Thoracic aorta (tissue), 2 donors: ENCODE measurements at regions not wholly inside any gene's neighbourhood (a gene's known extent, or its start where the extent isn't known, plus 50 kb on each side); places are given as distances from the start of the nearest gene placed in this dataset.

Source experiments
- ATAC-seq: fragments of 150-250 bp; one replicate; pipeline ENCODE4 v1.8.0; 2017; ENCODE audit warnings: low read depth; ENCODE audit not compliant: insufficient number of reproducible peaks, low FRiP score
- DNase-seq: peaks from one replicate; pipeline ENCODE4 v3.0.0-alpha.2; 2020; ENCODE audit warnings: low spot score
- H3K27ac ChIP-seq, 2 donors: fragments of 200-600 bp; sonication (generic); 1 replicate in 1 of 2; 2 replicates in 1 of 2; pipeline ENCODE4 v1.5.1; 2016; ENCODE audit warnings: mild to moderate bottlenecking in 2 of 2, moderate library complexity in 2 of 2
- H3K27me3 ChIP-seq: fragments of 200-600 bp; sonication (generic); replicated peaks from 2 replicates; pipeline ENCODE4 v1.6.0; 2016; ENCODE audit warnings: mild to moderate bottlenecking; ENCODE audit not compliant: insufficient read depth
- H3K36me3 ChIP-seq: fragments of 200-600 bp; sonication (generic); one replicate; pipeline ENCODE4 v1.5.1; 2016
- H3K4me1 ChIP-seq, 2 donors: fragments of 200-600 bp; sonication (generic); 1 replicate in 1 of 2; 2 replicates in 1 of 2; pipeline versions ENCODE4 v1.5.1 to v1.6.0; 2016; ENCODE audit warnings: low read depth in 2 of 2, mild to moderate bottlenecking in 1 of 2; ENCODE audit not compliant: control insufficient read depth in 1 of 2
- H3K4me3 ChIP-seq: fragments of 200-600 bp; sonication (generic); 2 replicates; pipeline ENCODE4 v1.5.1; 2016; ENCODE audit warnings: mild to moderate bottlenecking
- H3K9me3 ChIP-seq: fragments of 200-600 bp; sonication (generic); 2 replicates; pipeline ENCODE4 v1.5.1; 2016
- TF ChIP-seq, protein P1 (sequence below): fragments of 200-600 bp; sonication (generic); IDR thresholded peaks from one replicate; pipeline ENCODE4 v1.5.1; 2019; ENCODE audit warnings: antibody characterized with exemption

DNA sequence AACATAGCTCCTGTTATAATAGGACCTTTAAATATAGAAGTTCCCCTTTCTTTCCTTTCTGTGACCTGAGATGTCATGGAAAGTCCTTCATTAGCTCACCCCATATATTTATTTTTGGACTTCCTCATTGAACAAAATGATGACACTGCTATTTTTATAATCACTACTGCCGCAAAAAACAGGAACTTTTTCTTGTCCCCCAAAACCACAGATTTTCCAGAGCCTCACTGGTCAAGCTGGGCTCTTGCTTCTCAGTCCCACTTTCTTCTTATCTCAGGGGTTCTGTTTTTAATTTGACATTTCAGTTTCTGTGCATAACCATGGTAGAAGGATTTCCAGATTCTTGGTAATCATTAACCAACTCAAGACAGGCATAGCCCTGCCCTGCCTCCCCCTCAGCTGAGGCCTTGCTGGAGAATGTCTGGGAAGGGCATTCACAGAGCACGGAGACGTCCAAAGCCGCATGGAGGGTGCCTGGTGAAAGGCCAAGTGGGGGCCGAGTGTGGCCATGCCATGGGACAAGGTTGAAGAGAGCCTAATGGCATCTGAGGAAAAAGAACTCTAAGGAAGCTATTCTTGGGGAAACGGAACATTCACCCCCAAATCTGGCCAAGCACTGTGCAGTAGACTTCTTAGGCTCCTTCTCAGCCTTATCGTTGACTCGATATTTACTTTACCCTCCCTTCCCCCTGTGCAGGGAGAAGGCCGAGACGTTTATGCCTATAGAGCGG, 73.7 kb downstream of the EDN1 start:
- DNase-seq (no peak), ATAC-seq (no peak)
- TF ChIP-seq, protein P1, sequence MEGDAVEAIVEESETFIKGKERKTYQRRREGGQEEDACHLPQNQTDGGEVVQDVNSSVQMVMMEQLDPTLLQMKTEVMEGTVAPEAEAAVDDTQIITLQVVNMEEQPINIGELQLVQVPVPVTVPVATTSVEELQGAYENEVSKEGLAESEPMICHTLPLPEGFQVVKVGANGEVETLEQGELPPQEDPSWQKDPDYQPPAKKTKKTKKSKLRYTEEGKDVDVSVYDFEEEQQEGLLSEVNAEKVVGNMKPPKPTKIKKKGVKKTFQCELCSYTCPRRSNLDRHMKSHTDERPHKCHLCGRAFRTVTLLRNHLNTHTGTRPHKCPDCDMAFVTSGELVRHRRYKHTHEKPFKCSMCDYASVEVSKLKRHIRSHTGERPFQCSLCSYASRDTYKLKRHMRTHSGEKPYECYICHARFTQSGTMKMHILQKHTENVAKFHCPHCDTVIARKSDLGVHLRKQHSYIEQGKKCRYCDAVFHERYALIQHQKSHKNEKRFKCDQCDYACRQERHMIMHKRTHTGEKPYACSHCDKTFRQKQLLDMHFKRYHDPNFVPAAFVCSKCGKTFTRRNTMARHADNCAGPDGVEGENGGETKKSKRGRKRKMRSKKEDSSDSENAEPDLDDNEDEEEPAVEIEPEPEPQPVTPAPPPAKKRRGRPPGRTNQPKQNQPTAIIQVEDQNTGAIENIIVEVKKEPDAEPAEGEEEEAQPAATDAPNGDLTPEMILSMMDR, result no peak
- no peaks in the 10 kb centered on the region for H3K36me3 ChIP-seq
- H3K27ac ChIP-seq, result no peak overlapping the region
- H3K4me3 ChIP-seq, result no peak overlapping the region
- H3K4me1 ChIP-seq, result peaks cover 6 to 16% of the 10 kb centered on the region in 2 donors
- no peaks in the 10 kb centered on the region for H3K9me3 ChIP-seq
- no peaks in the 10 kb centered on the region for H3K27me3 ChIP-seq

DNA sequence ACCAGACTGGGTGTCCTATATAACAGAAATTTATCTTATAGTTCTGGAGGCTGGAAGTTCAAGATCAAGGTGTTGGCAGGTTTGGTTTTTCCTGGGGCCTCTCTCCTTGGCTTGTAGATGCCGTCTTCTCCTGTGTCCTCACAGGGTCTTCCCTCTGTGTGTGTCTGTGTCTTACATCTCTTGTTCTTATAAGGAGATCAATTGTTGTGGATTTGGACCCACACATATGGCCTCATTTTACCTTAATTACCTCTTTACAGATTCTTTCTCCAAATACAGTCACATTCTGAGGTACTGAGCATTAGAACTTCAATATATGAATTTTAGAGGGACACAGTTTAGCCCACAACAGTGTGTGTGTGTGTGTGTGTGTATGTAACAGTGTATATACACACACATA, 74.5 kb downstream of the EDN1 start:
- no peak overlapping the region for H3K4me3 ChIP-seq
- H3K27me3 ChIP-seq, result no peaks in the 10 kb centered on the region
- no peaks in the 10 kb centered on the region for H3K9me3 ChIP-seq
- H3K36me3 ChIP-seq, result no peaks in the 10 kb centered on the region
- TF ChIP-seq, protein P1, result no peak
- DNase-seq (no peak), ATAC-seq (no peak)
- H3K27ac ChIP-seq, result no peak overlapping the region
- peaks cover 6 to 16% of the 10 kb centered on the region in 2 donors for H3K4me1 ChIP-seq

DNA sequence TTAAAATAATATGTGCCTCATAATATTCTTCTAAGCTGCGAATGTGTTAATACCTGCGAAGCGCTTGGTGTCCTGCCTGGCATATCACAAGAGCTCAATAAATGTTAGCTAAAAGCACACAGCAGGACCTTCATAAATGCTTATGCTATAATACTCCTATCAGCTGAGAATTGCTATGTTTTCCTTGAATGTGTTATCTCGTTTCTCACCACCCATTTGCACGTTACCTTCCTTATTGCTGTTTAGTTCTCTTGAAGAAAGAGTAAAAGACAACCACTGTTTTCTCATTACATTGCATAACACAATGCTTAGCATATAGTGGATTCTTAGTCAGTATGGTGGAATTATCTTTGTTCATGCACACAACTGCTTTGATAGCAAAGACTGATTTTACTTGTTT, 76.6 kb downstream of the EDN1 start:
- Histone ChIP-seq H3K27ac (no peak overlapping the region), H3K27me3 (no peaks in the 10 kb centered on the region), H3K4me3 (no peak overlapping the region), H3K4me1 (peaks cover 10 to 26% of the 10 kb centered on the region in 2 donors), H3K36me3 (no peaks in the 10 kb centered on the region), H3K9me3 (no peaks in the 10 kb centered on the region)
- no peak for DNase-seq
- TF ChIP-seq, protein P1, result no peak
- no peak for ATAC-seq

DNA sequence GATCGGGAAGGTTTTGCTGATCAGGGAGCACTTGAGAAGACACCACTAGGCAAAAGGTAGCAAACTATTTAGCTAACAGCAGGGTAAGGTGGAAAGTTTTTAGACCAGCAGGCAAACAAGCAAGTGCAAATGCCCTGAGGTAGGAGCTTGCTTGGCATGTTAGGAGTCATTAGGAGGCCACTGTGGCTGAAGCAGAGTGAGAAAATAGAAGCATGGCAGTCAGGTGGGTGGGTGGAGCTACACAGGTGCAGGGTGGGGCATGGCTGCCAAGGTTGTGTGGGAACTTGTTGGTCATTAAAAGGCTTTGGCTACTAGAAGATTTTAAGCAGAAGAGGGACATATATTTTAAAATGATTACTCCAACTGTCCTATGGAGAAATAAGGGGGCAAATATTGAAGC, 77.3 kb downstream of the EDN1 start:
- DNase-seq (no peak), ATAC-seq (no peak)
- TF ChIP-seq, protein P1, result no peak
- peaks cover 11 to 28% of the 10 kb centered on the region in 2 donors for H3K4me1 ChIP-seq
- H3K4me3 ChIP-seq, result no peak overlapping the region
- H3K27me3 ChIP-seq, result no peaks in the 10 kb centered on the region
- no peaks in the 10 kb centered on the region for H3K9me3 ChIP-seq
- H3K36me3 ChIP-seq, result no peaks in the 10 kb centered on the region
- H3K27ac ChIP-seq, result no peak overlapping the region

DNA sequence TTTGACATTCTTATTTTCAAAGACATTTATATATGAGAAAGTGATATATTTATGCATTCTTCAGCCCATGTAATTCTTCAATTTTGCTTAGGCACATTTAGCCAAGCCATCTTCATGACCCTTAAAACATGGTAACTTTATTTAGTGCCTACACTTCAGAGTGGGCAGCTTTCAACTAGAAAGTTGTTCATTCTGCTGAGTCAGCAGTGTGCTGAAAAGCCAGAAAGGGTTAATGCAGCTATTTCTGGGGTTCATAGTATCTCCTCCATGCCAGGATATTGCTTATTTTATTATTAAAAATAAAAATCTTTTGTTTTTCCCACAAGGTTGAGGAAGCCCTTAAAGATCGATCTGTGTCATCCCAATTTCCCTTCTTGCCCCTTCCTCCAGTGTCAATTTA, 79.2 kb downstream of the EDN1 start:
- no peak overlapping the region for H3K27ac ChIP-seq
- ATAC-seq (no peak), DNase-seq (no peak)
- TF ChIP-seq, protein P1, result no peak
- no peaks in the 10 kb centered on the region for H3K27me3 ChIP-seq
- H3K4me3 ChIP-seq, result no peak overlapping the region
- H3K36me3 ChIP-seq, result no peaks in the 10 kb centered on the region
- H3K9me3 ChIP-seq, result no peaks in the 10 kb centered on the region
- peaks cover 11 to 24% of the 10 kb centered on the region in 2 donors for H3K4me1 ChIP-seq
